Epidermal melanocyte (primary cell): ENCODE measurements at regions not wholly inside any gene's neighbourhood (a gene's known extent, or its start where the extent isn't known, plus 50 kb on each side); places are given as distances from the start of the nearest gene placed in this dataset.

Experiments used
- DNase-seq: peaks from one replicate; pipeline ENCODE4 v3.0.0; 2011; ENCODE audit warnings: low spot score; ENCODE audit not compliant: insufficient read length

DNA sequence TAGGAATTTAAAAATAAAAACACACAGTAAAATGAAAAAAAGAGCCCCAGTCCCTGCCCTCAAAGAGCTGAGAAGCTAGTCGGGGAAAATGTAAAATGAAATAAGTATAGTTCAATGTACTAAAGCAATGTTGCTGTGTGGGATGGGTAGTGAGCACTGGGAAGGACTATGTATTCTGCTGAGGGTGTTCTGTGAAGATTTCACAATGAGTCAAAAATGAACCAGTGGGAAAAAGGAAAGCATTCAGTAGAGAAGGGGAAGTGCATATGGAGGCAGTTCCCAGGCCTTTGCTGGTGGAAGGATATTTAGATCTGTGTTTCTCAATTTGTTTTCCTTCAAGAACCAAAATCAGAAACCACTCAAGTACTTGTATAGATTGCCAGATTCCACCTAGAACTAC lies 1094.7 kb upstream of the KLHL29 start:
- no peak for DNase-seq

DNA sequence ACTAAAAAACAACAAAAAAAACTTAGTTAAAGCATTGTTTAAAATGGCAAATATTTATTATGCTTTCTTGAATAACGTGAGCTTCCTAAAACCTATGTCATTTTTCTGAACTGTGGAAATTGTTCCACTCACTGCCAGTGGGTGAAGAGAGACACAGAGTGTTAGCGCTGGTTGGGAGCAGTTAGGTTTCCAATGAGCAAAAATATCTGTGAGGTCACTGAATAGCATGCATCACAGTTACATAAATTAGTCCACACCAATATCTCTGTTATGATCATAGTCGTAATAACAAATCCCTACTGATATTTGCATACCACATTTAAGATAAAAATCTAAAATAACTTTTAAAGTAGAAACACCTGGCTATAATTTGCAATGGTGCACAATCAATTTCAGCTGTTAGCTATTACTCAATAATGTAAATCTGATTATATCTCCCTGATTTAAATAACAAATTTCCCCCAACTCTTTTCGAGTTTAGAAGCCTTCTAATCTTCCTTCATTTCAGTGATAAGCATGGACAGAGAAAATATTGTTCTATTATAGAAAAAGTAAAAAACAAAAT lies 1094.0 kb upstream of the KLHL29 start:
- DNase-seq = no peak

DNA sequence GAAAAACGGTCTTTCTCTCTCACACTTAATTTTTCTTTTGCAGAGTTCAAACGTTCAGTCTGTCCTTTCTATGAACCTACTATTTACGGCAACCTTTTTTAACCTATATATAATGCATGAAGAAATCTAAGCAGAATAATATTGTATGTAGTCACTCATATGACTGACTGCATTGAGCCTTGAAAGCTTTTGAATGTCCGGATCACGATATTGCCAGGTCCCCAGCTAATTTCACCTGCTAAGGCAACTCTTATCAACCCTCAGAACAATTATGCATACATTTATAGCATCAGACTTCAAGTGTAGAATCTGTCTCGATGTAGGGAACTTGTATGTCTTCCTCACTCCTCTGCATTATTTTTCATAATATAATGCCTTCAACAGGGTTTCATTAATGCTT lies 1083.8 kb upstream of the KLHL29 start:
- DNase-seq = no peak

DNA sequence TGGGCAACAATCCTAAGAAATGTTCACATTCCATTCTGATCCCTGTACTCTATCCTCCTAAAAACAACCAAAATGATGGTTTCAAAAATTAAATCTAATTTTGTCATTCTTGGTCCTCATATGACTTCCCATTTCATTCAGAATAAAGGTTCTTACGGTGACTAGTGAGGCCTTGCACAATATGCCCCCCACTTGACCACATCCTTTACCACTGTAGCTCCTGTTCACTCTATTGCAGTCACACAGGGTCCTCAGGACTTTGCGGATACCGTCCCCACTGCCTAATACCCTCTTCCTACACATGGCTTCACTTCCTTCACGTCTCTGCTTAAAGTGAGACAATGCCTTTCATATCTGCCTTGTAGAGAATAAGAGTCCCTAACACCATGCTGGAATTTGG lies 1058.7 kb upstream of the KLHL29 start:
- DNase-seq = no peak

DNA sequence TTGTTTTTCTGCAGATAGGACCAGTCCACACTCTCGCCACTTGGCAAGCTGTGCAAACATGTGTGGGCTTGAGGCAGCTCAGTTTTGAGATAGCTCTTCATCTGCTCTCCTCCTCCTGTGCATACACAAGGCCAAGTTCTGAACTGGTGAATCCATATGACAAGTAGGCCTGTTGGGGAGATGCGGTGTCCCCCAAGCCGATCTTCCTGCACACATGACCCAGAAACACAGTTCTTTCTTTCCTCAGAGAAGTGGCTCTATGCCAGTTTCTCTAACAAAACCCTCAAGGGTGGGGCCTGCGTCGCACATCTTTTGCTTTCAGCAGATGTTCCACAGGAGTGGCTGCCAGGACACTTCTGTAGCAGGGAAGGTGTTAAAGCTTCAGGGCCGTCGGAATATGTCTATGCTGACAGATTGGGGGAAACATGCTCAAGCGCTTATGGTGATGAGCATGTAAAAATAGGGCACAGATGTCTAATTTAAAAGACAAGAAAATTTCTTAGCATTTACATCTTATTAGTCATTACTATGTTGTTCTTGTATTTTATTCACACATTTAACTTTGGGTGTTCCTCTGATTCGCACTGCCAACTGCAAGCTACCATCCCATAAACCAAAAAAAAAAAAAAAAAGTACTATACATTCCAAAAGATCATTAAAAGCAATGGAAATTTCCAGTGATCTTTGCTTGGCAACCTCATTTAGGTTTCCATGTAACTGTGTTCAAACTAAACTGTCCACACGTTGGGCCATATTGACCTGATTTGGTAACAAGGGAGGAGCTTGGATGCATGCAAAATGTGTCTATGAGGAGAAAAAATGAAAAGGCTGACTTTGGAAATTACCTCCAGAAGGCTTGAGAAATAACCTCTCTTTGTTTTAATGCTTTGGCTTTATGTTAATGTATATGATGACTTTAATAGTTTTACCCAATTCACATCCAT lies 1055.5 kb upstream of the KLHL29 start:
- DNase-seq = no peak

DNA sequence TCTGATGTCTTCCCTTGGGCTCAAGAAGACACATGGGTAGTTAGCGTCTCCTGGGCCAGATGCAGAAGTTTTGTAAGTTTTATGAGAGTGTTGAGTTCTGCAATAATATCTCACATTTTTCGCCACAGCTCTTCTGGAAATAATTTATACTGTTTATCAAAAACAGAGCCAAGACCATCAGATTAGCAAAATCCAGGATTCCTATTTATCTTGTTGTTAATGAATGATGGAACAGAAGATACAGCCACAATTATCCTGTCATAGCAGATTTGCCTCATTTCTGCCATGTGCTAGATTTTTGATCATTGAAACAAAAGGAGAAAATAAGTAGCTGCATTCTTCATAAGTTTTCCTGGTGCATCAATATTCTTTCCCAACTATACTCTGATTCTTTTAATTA lies 1048.6 kb upstream of the KLHL29 start:
- DNase-seq = no peak

DNA sequence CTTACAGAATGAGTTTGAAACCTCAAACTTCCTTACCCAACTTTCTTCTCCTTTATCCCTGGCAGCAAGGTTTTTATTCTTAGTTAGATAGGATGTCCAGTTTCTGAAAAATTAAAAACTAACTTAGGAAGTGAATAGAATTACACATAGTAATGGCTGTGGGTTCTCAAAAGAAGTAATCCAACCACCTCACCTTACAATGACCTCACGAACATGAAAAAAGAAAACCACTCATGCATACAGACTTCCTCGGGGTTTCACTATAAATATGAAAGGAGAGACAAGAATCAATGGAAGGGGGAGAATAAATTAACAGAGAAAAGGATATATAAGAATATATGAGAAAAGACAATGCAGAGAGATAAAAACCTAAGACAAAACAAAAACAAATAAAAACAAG lies 1044.3 kb upstream of the KLHL29 start:
- no peak for DNase-seq

DNA sequence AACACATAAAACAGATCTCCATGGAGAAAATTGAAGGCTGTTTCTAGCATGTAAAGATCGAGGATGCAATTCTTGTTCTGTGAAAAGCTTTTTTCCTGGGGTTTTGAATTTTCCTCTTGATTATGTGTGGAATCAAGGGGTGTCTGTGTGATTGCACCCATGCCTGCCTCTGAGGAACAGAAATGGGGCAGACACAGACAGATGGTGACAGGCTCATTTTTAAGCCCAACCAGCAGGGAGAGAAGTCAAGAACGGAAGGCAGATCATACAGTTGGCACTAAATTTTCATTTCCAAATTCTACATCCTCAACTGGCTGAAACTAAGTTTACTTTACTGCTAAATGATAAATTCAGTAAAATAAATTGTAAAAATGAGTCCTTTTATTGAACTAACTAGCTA lies 1037.7 kb upstream of the KLHL29 start:
- no peak for DNase-seq

DNA sequence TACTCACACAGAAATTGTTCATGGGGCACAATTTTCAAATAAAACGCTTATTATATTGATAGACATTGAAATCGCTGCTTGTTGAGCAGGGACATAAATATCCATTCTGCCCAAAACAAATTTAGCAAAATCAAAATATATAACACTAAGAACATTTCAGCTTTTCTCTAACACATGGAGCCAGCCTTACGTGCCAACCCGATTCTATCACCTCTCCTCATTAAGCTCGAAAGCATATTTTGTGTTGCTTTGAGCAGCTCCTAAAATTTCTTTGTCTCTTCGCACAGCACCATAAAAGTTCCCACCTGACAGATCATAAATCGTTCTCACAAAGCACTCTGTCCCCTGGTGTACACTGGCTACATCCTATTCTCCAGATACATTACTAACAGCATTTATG lies 1034.4 kb upstream of the KLHL29 start:
- no peak for DNase-seq

DNA sequence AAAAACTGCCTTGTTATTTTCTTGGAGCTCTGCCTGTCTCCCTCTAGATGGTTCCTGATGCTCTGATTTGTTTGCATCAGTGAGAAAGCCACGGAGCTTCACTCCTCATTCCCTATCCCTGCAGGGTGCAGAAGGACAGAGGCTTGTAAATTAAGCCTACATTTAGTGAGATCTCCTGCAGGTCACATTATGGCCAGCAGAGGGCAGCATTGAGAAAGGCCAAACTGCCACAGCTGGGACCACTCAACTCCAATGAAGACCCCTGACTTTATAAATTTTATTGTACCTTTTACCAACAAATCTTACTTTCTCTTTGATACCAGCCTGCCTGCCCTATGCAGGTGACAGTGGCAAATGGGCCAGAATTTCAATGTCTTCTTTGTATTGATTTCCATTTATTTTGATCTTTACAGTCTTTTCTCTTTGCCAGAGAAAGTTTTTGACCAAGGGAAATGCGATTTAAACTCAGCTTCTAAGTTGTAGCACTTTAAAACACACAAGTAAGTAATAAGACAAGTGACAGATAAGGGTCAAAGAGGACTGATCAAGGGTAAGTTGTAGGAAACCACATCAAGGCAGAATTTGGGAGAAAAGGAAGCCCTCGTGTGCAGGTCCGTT lies 1029.1 kb upstream of the KLHL29 start:
- no peak for DNase-seq

DNA sequence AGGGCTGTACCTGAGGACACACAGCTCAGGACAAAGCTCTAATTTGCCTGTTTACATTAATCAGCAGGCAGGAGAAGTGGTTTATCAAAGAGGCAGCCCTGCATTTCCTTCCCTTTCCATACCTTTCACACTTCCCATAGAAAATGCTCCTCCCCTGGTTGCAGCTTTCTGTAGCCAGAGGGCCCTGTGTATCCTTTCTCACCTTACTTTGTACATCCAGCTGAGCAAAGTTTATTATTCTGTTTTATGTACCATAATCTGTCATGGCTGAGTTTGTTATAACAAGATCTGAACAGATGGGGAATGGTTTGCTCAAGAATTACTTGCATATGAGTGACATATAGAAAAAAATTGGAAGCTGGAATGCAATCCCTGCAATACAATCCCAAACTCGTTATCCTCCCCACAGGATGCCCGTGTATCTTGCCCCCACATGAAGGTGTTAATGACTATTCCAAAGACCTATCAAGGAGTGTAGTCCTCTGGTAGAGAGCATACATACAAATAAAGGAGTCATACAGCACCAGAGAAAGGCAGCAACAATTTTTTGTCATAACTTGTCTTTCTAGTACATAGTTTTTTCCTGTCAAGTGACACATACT lies 1025.8 kb upstream of the KLHL29 start:
- no peak for DNase-seq

DNA sequence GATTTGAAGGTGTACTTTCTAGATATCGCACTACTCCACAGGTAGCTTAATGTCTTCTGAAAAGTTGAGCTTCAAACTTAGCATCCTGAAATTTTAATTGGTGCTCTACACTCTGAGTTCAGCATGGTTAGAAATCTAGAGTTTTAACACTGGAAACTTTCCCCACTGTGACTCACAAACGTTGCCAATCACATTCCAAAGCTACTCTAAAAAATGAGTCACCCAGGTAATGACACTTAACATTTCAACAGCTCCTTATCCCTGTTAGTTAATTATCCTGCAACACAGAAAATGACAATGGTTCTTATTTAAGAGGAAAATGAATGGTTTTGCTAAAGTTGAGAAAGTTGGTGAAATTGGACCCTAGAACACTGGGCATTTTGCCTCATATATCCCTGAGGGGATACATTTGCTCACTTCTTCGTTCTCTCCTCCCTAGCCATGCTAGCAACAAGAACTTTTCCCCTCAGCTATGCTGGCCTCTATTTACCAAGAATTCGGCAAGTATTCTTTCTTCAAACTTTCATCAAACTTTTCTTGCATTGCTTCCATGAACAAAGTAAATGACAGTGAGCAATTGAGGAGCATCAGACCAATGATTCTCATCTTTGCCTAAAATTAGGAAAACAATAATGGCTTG lies 1024.1 kb upstream of the KLHL29 start:
- DNase-seq = no peak

DNA sequence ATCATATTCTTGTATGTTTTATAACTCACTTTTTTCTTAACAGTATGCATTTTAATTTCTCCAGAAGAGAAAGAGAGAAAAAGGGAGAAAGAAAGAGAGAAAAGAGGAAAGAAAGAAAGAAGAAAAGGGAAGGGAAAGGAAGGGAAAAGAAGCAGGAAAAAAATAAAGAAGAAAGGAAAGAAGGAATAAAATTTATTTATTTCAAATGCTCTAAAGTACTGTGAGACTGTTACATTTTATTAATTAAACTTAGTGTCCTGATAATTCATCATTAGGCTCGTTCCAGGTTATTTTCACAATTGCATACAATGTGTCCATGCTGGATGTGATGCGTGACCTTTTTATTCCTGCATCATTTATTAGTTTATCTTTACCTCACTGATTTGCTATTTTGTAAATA lies 1023.4 kb upstream of the KLHL29 start:
- no peak for DNase-seq

DNA sequence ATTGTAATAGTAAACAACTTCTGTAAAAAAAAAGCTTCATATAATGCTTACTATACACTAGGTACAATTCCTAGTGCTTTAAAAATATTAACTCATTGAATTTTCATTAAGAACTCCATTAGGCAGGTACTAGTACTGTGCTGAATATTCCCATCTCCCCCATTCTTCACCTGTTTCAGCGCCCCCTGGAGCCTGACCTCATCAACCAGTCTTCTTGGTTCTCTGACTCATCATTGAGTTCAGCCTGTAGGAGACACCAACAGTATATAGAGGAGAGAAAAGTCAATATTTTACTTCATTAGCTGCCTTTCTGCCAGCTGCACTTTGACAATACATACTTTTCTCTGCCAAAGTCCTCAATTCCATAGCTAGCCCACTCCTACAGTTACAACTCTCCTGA lies 1009.9 kb upstream of the KLHL29 start:
- DNase-seq = no peak

DNA sequence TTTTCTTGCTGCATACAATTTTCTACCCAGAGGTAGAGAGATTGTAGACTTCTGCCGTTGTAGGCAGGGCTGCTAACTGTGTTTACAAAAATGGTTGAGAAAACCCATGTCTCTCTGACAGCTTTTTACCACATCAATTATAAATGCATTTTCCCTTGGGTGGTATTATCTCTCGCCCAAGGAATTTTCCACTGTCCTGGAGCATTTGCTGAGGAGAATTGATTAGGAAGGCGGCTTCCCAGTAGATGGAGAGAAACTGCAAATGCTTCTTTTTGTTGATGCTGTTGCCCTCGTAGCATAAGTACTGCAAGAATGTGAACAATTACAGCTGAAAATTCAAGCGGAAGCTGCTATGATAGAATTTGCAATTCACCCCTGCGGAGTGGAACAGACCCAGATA lies 1007.7 kb upstream of the KLHL29 start:
- DNase-seq = no peak

DNA sequence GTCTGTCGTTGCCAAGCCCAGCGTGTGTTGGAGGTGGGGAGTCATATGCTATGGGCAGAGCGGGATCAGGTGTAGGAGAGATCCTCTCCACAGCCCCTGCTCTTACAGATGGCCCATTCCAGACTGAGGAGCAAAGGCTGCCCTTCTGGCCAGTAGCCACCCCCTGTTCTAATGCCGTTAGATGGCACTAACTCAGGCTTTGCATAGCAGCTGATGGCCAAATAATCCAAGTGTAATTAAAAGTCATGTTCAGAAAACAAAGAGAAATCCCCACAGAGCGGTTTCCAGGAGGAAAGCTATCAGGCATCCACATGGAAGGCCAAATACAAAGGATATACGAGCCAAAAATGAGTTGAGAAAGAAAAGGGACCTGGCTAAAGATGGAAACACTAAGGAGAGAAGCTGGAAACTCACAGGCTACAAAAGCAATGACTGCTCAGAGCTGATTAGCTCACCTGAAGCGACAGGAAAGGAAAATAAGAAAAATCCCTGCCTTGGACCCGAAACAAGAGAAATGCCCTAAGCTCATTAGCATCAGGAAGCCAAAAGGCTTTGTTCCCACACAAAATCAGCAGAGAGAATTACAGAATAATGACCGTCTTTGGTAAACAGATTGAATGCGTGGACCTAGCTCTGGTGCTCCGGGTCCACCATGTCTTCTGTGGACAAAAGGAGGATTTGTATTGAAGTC lies 1002.4 kb upstream of the KLHL29 start:
- DNase-seq = no peak

DNA sequence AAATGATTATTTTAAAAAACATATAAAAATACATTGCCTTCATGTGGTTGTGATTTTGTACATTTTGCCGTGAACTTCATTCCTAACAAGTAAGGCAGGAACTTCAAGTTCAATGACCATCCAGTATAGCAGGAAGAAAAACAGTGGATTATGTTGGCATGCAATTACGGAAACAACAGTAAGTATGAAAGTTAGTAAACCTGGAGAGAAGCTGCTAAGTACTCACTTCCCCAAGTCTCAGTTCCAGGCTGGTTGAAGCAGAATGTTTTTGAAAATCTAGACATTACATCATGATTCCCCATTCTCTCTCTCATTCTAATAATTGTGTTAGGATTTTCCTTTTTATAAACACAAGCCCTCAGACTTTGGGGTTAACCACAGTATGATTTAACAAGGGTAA lies 987.1 kb upstream of the KLHL29 start:
- DNase-seq = no peak

DNA sequence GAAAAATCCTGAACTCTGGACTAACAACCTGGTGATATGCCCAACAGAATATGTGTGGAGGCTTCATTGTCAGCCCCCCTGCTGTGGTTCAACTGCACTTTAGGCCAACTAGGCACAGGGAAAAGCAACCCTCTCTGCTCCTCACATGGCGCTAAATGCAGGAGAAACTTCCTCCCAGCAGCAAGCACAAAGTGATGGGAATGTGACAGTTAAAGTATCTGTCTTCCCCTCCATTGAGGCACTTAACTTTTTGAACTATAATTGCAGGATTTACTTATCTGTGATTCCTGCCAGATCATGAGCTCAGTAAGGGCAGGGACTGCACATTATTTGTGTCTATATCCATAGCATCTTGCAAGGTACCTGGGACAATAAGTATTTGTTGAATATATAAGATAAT lies 981.2 kb upstream of the KLHL29 start:
- no peak for DNase-seq

DNA sequence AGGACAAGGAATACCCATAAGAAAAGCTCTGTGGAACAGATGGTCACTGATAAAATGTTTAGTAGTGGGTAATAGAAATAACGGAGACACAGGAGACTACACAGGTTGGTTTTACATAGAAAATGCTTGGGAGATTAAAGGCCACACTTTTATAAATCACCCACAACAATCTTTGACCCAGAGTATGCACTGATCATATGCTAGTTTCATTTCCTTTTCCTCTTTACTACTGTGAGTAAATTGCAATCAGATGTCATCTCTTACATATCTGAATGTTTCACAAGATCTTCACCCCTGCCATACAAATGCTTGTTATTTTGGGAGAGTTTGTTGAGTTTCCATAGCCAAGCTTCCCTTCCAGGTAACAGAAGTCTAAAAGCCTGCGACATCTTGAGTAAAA lies 978.4 kb upstream of the KLHL29 start:
- DNase-seq = no peak

DNA sequence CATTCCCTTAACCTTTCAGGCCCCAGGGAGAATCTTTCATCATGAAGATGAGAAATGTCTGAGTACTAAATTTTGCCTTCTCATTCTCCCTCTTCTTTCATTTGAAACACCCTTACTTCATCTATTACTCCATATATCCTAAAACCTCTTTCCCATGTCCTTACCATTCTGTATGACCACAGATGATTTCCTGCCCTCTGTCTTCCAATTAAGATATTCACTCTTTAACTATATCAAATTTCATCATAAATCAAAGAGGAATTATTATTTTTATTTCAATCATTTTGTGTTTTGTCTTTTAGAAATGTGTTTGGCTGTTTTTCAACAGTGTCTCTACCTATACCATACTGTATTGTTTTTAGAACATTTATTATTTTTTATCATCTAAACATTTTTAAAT lies 964.9 kb upstream of the KLHL29 start:
- no peak for DNase-seq

DNA sequence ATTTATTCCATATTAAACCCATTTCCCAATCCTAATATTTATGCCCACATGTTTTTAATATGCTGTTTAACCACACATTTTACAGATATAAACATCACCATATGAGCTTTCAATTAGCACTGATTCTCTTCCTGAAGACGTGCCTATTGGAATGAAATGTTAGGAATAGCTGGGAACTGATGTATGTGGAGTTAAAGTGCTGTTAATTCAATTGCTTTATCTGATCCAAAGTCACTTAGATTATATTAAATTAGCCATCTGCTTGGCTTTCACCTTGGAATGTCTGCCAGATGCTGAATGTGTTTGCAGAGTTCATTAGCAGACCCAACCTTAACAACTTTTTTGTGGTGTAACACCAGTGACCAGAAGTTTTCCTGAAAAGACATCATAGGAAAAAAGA lies 942.9 kb upstream of the KLHL29 start:
- no peak for DNase-seq
